HCT116 (cell line): ENCODE measurements at regions not wholly inside any gene's neighbourhood (a gene's known extent, or its start where the extent isn't known, plus 50 kb on each side); places are given as distances from the start of the nearest gene placed in this dataset.

Experiments
- ATAC-seq: fragments of 200-7000 bp; cut with Tn5 transposase; 2 replicates; pipeline ENCODE4 v1.9.1; 2020; ENCODE audit warnings: mild to moderate bottlenecking, moderate library complexity
- BruUV-seq: library from RNA; stranded (reverse); fragments of 400-500 nt; replicated peaks from 2 replicates; lab custom pipeline; 2021; lab: Mats Ljungman, UMichigan
- CTCF ChIA-PET: fragments of 300-600 bp; sonication (Branson Sonifier 250); formaldehyde crosslinking; loops from one replicate; lab custom pipeline; 2021; ENCODE audit warnings: antibody characterized with exemption; lab: Charles Lee
- POLR2A ChIA-PET: fragments of 300-600, 350-600 bp; sonication (Branson Sonifier 250); formaldehyde crosslinking; loops from one replicate; lab custom pipeline; 2021; ENCODE audit warnings: antibody characterized with exemption; lab: Charles Lee
- RAD21 ChIA-PET, 2 experiments: fragments of 300-600 bp; sonication (Branson Sonifier 250); formaldehyde crosslinking; loops; one replicate each; lab custom pipeline; 2023; ENCODE audit warnings: low total read pairs in 2 of 2; ENCODE audit not compliant: uncharacterized antibody in 2 of 2, unreplicated experiment in 2 of 2, low non-redundant PET in 1 of 2; lab: Charles Lee
- DNase-seq: peaks from one replicate; pipeline ENCODE4 v3.0.0-alpha.2; 2010; ENCODE audit warnings: low read depth, low spot score
- H2AFZ ChIP-seq: fragments of 200-600 bp; shearing (Covaris generic), sonication (generic); 2 replicates; pipeline ENCODE4 v1.6.1; 2017; ENCODE audit warnings: low read depth, mixed run types, mixed read lengths, antibody characterized with exemption, low read length; ENCODE audit not compliant: poor library complexity, severe bottlenecking
- H3K27ac ChIP-seq: 2 replicates; pipeline ENCODE4 v1.5.1; 2012; ENCODE audit warnings: low read depth, low read length
- H3K27me3 ChIP-seq: fragments of 200-600 bp; sonication (generic); 2 replicates; pipeline ENCODE4 v1.6.1; 2016; ENCODE audit warnings: mixed run types, low read length, mixed read lengths; ENCODE audit not compliant: insufficient read depth
- H3K36me3 ChIP-seq, 2 experiments: fragments of 200-500 bp in 1 of 2; fragments of 200-600 bp in 1 of 2; sonication (Bioruptor generic) in 1 of 2; sonication (generic) in 1 of 2; 2 replicates each; pipeline versions ENCODE4 v1.5.1 to v1.6.1; 2014 to 2016; ENCODE audit warnings: low read length in 2 of 2, inconsistent platforms in 1 of 2, mixed read lengths in 1 of 2, mixed run types in 1 of 2; ENCODE audit not compliant: insufficient read depth in 2 of 2, control insufficient read depth in 1 of 2
- H3K4me1 ChIP-seq, 2 experiments: fragments of 200-600 bp in 1 of 2; sonication (generic) in 1 of 2; 2 replicates each; pipeline versions ENCODE4 v1.5.1 to v1.6.1; 2012 to 2017; ENCODE audit warnings: low read length in 2 of 2, inconsistent platforms in 1 of 2, mild to moderate bottlenecking in 1 of 2, mixed read lengths in 1 of 2, mixed run types in 1 of 2, moderate library complexity in 1 of 2; ENCODE audit not compliant: insufficient read depth in 2 of 2, control insufficient read depth in 1 of 2
- H3K4me2 ChIP-seq: fragments of 200-600 bp; sonication (generic); 2 replicates; pipeline ENCODE4 v1.6.1; 2017; ENCODE audit warnings: mixed run types, low read length, mixed read lengths
- H3K4me3 ChIP-seq, 2 experiments: fragments of 200-600 bp in 1 of 2; sonication (generic) in 1 of 2; replicated peaks in 1 of 2; 2 replicates each; pipeline ENCODE4 v1.5.1; 2011 to 2016; ENCODE audit warnings: low read length in 2 of 2, control low read depth in 1 of 2, low read depth in 1 of 2, mild to moderate bottlenecking in 1 of 2, mixed read lengths in 1 of 2, mixed run types in 1 of 2
- H3K79me2 ChIP-seq: fragments of 200-600 bp; sonication (generic); 2 replicates; pipeline ENCODE4 v1.6.1; 2017; ENCODE audit warnings: mild to moderate bottlenecking, mixed run types, low read length, moderate library complexity, mixed read lengths; ENCODE audit not compliant: insufficient read depth
- H3K9ac ChIP-seq: fragments of 200-600 bp; sonication (generic); 2 replicates; pipeline ENCODE4 v1.6.1; 2016; ENCODE audit warnings: low read length, mixed read lengths
- H3K9me2 ChIP-seq: fragments of 200-600 bp; sonication (generic), shearing (Covaris generic); 2 replicates; pipeline ENCODE4 v1.6.1; 2017; ENCODE audit warnings: mixed run types, mild to moderate bottlenecking, moderate library complexity; ENCODE audit not compliant: insufficient read depth
- H3K9me3 ChIP-seq, 2 experiments: fragments of 200-500 bp in 1 of 2; fragments of 200-600 bp in 1 of 2; sonication (Bioruptor generic) in 1 of 2; sonication (generic) in 1 of 2; 2 replicates each; pipeline ENCODE4 v1.6.1; 2014 to 2017; ENCODE audit warnings: low read length in 2 of 2, mixed read lengths in 2 of 2, inconsistent platforms in 1 of 2, low read depth in 1 of 2, mild to moderate bottlenecking in 1 of 2, mixed run types in 1 of 2, moderate library complexity in 1 of 2; ENCODE audit not compliant: control insufficient read depth in 1 of 2, insufficient read depth in 1 of 2
- H4K20me1 ChIP-seq: fragments of 200-600 bp; sonication (generic), shearing (Covaris generic); 2 replicates; pipeline ENCODE4 v1.6.1; 2017; ENCODE audit warnings: mixed run types, mild to moderate bottlenecking, moderate library complexity; ENCODE audit not compliant: insufficient read depth
- CEBPB ChIP-seq: IDR thresholded peaks from 2 replicates; pipeline ENCODE4 v1.6.1; 2012; ENCODE audit warnings: low read depth
- ELF1 ChIP-seq: IDR thresholded peaks from 2 replicates; pipeline ENCODE4 v1.6.1; 2012; ENCODE audit warnings: low read depth, borderline replicate concordance
- EZH2phosphoT487 ChIP-seq: fragments of 200-600 bp; IDR thresholded peaks from 2 replicates; pipeline ENCODE4 v1.6.1; 2018; ENCODE audit warnings: antibody characterized with exemption, borderline replicate concordance
- POLR2AphosphoS5 ChIP-seq: IDR thresholded peaks from 2 replicates; pipeline ENCODE4 v1.6.1; 2011; ENCODE audit warnings: mild to moderate bottlenecking, low read depth, low read length, moderate library complexity
- RAD21 ChIP-seq: IDR thresholded peaks from 2 replicates; pipeline ENCODE4 v1.6.1; 2012; ENCODE audit warnings: low read depth, mild to moderate bottlenecking
- SIN3A ChIP-seq: IDR thresholded peaks from 2 replicates; pipeline ENCODE4 v1.6.1; 2012; ENCODE audit warnings: low read depth
- SP1 ChIP-seq: IDR thresholded peaks from 2 replicates; pipeline ENCODE4 v1.6.1; 2012; ENCODE audit warnings: low read depth
- ZFX ChIP-seq: fragments of 450-650 bp; IDR thresholded peaks from 2 replicates; pipeline ENCODE4 v1.6.1; 2017
- ZNF274 ChIP-seq: fragments of 200-500 bp; sonication (Bioruptor generic); IDR thresholded peaks from 2 replicates; pipeline ENCODE4 v1.6.1; 2014; ENCODE audit warnings: mild to moderate bottlenecking, low read depth, low read length, inconsistent platforms
- intact Hi-C: fragments of 100-400 bp; cut with micrococcal nuclease; formaldehyde crosslinking; loops from 2 replicates; pipeline ENCODE4 v1.10.0; 2022
- TF ChIP-seq, protein P1 (sequence below): IDR thresholded peaks from 2 replicates; pipeline ENCODE4 v1.6.1; 2012; ENCODE audit warnings: low read depth
- TF ChIP-seq, protein P2 (sequence below): IDR thresholded peaks from 2 replicates; pipeline ENCODE4 v1.6.1; 2011; ENCODE audit warnings: mild to moderate bottlenecking, low read length, moderate library complexity; ENCODE audit not compliant: insufficient replicate concordance; ENCODE audit errors: extremely low read depth
- TF ChIP-seq, protein P3 (sequence below): IDR thresholded peaks from 2 replicates; pipeline ENCODE4 v1.6.1; 2012

DNA sequence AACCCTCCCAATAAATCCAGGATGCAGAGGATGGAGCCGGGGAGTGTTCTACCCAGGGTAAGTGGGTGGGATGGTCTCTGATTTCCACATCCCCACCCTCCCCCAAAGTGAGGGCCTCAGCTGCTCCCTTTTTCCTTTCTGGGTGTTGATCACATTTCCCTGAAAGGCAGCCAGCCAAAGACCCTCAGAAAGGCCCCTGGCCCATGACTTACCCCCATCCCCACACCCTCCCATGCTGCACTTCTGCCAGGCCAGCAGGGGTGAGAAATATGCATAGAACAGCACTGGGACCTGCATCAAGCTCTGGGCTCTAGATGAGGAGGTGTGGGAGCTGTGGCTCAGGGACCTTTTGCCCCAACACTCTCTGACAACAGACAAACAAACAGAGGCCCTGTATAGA, 927.3 kb upstream of the ZNF722 start:
- no peak overlapping the region for H3K9ac ChIP-seq
- H2AFZ ChIP-seq = no peak overlapping the region
- TF ChIP-seq SP1 = no peak
- TF ChIP-seq ZNF274 = no peak
- TF ChIP-seq EZH2phosphoT487 = no peak
- TF ChIP-seq ELF1 = no peak
- TF ChIP-seq, protein P1, sequence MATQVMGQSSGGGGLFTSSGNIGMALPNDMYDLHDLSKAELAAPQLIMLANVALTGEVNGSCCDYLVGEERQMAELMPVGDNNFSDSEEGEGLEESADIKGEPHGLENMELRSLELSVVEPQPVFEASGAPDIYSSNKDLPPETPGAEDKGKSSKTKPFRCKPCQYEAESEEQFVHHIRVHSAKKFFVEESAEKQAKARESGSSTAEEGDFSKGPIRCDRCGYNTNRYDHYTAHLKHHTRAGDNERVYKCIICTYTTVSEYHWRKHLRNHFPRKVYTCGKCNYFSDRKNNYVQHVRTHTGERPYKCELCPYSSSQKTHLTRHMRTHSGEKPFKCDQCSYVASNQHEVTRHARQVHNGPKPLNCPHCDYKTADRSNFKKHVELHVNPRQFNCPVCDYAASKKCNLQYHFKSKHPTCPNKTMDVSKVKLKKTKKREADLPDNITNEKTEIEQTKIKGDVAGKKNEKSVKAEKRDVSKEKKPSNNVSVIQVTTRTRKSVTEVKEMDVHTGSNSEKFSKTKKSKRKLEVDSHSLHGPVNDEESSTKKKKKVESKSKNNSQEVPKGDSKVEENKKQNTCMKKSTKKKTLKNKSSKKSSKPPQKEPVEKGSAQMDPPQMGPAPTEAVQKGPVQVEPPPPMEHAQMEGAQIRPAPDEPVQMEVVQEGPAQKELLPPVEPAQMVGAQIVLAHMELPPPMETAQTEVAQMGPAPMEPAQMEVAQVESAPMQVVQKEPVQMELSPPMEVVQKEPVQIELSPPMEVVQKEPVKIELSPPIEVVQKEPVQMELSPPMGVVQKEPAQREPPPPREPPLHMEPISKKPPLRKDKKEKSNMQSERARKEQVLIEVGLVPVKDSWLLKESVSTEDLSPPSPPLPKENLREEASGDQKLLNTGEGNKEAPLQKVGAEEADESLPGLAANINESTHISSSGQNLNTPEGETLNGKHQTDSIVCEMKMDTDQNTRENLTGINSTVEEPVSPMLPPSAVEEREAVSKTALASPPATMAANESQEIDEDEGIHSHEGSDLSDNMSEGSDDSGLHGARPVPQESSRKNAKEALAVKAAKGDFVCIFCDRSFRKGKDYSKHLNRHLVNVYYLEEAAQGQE = no peak
- TF ChIP-seq, protein P2, sequence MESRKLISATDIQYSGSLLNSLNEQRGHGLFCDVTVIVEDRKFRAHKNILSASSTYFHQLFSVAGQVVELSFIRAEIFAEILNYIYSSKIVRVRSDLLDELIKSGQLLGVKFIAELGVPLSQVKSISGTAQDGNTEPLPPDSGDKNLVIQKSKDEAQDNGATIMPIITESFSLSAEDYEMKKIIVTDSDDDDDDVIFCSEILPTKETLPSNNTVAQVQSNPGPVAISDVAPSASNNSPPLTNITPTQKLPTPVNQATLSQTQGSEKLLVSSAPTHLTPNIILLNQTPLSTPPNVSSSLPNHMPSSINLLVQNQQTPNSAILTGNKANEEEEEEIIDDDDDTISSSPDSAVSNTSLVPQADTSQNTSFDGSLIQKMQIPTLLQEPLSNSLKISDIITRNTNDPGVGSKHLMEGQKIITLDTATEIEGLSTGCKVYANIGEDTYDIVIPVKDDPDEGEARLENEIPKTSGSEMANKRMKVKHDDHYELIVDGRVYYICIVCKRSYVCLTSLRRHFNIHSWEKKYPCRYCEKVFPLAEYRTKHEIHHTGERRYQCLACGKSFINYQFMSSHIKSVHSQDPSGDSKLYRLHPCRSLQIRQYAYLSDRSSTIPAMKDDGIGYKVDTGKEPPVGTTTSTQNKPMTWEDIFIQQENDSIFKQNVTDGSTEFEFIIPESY = no peak
- no peak for TF ChIP-seq ZFX
- no peak for TF ChIP-seq POLR2AphosphoS5
- TF ChIP-seq, protein P3, sequence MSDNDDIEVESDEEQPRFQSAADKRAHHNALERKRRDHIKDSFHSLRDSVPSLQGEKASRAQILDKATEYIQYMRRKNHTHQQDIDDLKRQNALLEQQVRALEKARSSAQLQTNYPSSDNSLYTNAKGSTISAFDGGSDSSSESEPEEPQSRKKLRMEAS = no peak
- TF ChIP-seq CEBPB = no peak
- TF ChIP-seq RAD21 = no peak
- TF ChIP-seq SIN3A = no peak
- no peak for ATAC-seq
- ChIA-PET POLR2A (no interaction called here), RAD21 (no interaction called here), CTCF (no interaction called here)
- H3K27ac ChIP-seq = no peak overlapping the region
- DNase-seq = no peak
- no peak overlapping the region for H3K4me2 ChIP-seq
- no peaks in the 10 kb centered on the region for H4K20me1 ChIP-seq
- no peaks in the 10 kb centered on the region for H3K27me3 ChIP-seq
- H3K79me2 ChIP-seq = no peaks in the 10 kb centered on the region
- H3K4me1 ChIP-seq = no peaks in the 10 kb centered on the region
- intact Hi-C loops = no loop called here
- H3K4me3 ChIP-seq = no peak overlapping the region
- H3K9me3 ChIP-seq = peaks cover 0 to 13% of the 10 kb centered on the region in 2 experiments; a peak in 2 of 4 replicates
- no peaks in the 10 kb centered on the region for H3K36me3 ChIP-seq
- no peaks in the 10 kb centered on the region for H3K9me2 ChIP-seq
- no TSS peak for BruUV-seq
